K562 (cell line): ENCODE measurements at regions not wholly inside any gene's neighbourhood (a gene's known extent, or its start where the extent isn't known, plus 50 kb on each side); places are given as distances from the start of the nearest gene placed in this dataset.

ENCODE experiments used
- ATAC-seq: fragments of 200-7000 bp; cut with Tn5 transposase; 3 replicates; pipeline ENCODE4 v1.9.1; 2020; ENCODE audit warnings: moderate library complexity
- BruUV-seq: library from RNA; stranded (reverse); fragments of 400-500 nt; replicated peaks from 2 replicates; lab custom pipeline; 2021; lab: Mats Ljungman, UMichigan
- CTCF ChIA-PET: fragments of 300-600 bp; formaldehyde crosslinking; extraction: SDS; loops from one replicate; lab custom pipeline; 2021; ENCODE audit warnings: low intra/inter-chr PET ratio; lab: Yijun Ruan, JAX
- POLR2A ChIA-PET: fragments of 300-600, 350-650 bp; sonication (Branson Sonifier 250); formaldehyde crosslinking; extraction: SDS; loops from one replicate; lab custom pipeline; 2021; ENCODE audit warnings: antibody characterized with exemption, inconsistent platforms; lab: Yijun Ruan, JAX
- DNase-seq, 4 experiments: peaks; one replicate each; pipeline versions ENCODE4 v3.0.0 to v3.0.0-alpha.2; 2011 to 2018; ENCODE audit warnings: low spot score in 3 of 4, mixed read lengths in 3 of 4; ENCODE audit errors: extremely low read depth in 1 of 4
- FAIRE-seq: peaks from 2 replicates; lab custom pipeline; 2011; peaks lifted over from hg19 to GRCh38; lab: Jason Lieb, UNC
- H2AFZ ChIP-seq: 2 replicates; pipeline ENCODE4 v1.6.0; 2011; ENCODE audit warnings: low read depth, low read length, control low read depth, inconsistent platforms
- H3K27ac ChIP-seq: fragments of 200-600 bp; 3 replicates; pipeline ENCODE4 v1.8.0; 2011; ENCODE audit warnings: low read depth, mild to moderate bottlenecking, control low read depth, inconsistent platforms, low read length, moderate library complexity, mixed read lengths; ENCODE audit errors: extremely low read depth
- H3K27me3 ChIP-seq, 2 experiments: fragments of 300-600 bp in 1 of 2; 2 replicates in 1 of 2; 3 replicates in 1 of 2; pipeline versions ENCODE4 v1.6.0 to v1.8.0; 2011; ENCODE audit warnings: inconsistent platforms in 2 of 2, low read length in 2 of 2, mild to moderate bottlenecking in 1 of 2, mixed read lengths in 1 of 2, moderate library complexity in 1 of 2; ENCODE audit not compliant: control insufficient read depth in 2 of 2, insufficient read depth in 2 of 2
- H3K36me3 ChIP-seq: fragments of 300-600 bp; 3 replicates; pipeline ENCODE4 v1.8.0; 2011; ENCODE audit warnings: mild to moderate bottlenecking, low read length, inconsistent platforms; ENCODE audit not compliant: control insufficient read depth, insufficient read depth
- H3K4me1 ChIP-seq, 2 experiments: fragments of 200-600 bp in 1 of 2; replicated peaks in 1 of 2; 2 replicates in 1 of 2; 3 replicates in 1 of 2; pipeline versions ENCODE4 v1.5.1 to v1.8.0; 2011; ENCODE audit warnings: inconsistent platforms in 2 of 2, low read length in 2 of 2, mild to moderate bottlenecking in 1 of 2, mixed read lengths in 1 of 2, moderate library complexity in 1 of 2; ENCODE audit not compliant: control insufficient read depth in 2 of 2, insufficient read depth in 2 of 2
- H3K4me2 ChIP-seq: 2 replicates; pipeline ENCODE4 v1.6.1; 2011; ENCODE audit warnings: low read length, control low read depth, inconsistent platforms, mixed read lengths; ENCODE audit not compliant: insufficient read depth
- H3K4me3 ChIP-seq: fragments of 200-600 bp; sonication (generic), shearing (Covaris generic); 2 replicates; pipeline ENCODE4 v1.5.1; 2016; ENCODE audit warnings: control low read depth, inconsistent platforms
- H3K79me2 ChIP-seq: fragments of 200-600 bp; 3 replicates; pipeline ENCODE4 v1.8.0; 2011; ENCODE audit warnings: low read length, inconsistent platforms; ENCODE audit not compliant: control insufficient read depth, insufficient read depth
- H3K9ac ChIP-seq, 2 experiments: 2 replicates each; pipeline versions ENCODE4 v1.6.0 to v1.6.1; 2011; ENCODE audit warnings: low read depth in 2 of 2, low read length in 2 of 2, control low read depth in 1 of 2, inconsistent platforms in 1 of 2, mild to moderate bottlenecking in 1 of 2, mixed read lengths in 1 of 2; ENCODE audit not compliant: insufficient read depth in 1 of 2
- H3K9me1 ChIP-seq: one replicate; pipeline ENCODE4 v1.6.0; 2011; ENCODE audit warnings: inconsistent platforms, mild to moderate bottlenecking, low read length, moderate library complexity; ENCODE audit not compliant: control insufficient read depth, insufficient read depth
- H3K9me3 ChIP-seq: replicated peaks from 2 replicates; pipeline ENCODE4 v1.5.1; 2011; ENCODE audit warnings: low read depth, low read length, inconsistent platforms; ENCODE audit not compliant: control insufficient read depth, insufficient read depth
- H4K20me1 ChIP-seq: replicated peaks from 2 replicates; pipeline ENCODE4 v1.6.1; 2011; ENCODE audit warnings: low read length, inconsistent platforms, mixed read lengths; ENCODE audit not compliant: control insufficient read depth, insufficient read depth
- CHD4 ChIP-seq: fragments of 200-600 bp; sonication (generic); IDR thresholded peaks from 3 replicates; pipeline ENCODE4 v1.6.1; 2012; ENCODE audit warnings: low read depth, mild to moderate bottlenecking, mixed read lengths, low read length, inconsistent platforms; ENCODE audit not compliant: insufficient read depth, insufficient replicate concordance, poor library complexity, severe bottlenecking
- JUND ChIP-seq, 2 experiments: IDR thresholded peaks; 2 replicates in 1 of 2; 3 replicates in 1 of 2; pipeline ENCODE4 v1.6.1; 2011; ENCODE audit warnings: borderline replicate concordance in 2 of 2, low read depth in 2 of 2, low read length in 2 of 2, improper control_type of control experiment in 1 of 2, missing biosample characterization in 1 of 2, missing genetic modification characterization in 1 of 2, missing genetic modification reagents in 1 of 2
- RAD51 ChIP-seq: fragments of 450-650 bp; IDR thresholded peaks from 2 replicates; pipeline ENCODE4 v1.7.1; 2016; ENCODE audit warnings: low read depth, mild to moderate bottlenecking, borderline replicate concordance
- SRF ChIP-seq, 2 experiments: fragments of 250-450, 450-650 bp in 1 of 2; sonication (Bioruptor Pico) in 1 of 2; sonication (generic) in 1 of 2; formaldehyde crosslinking; IDR thresholded peaks; 2 replicates each; pipeline versions ENCODE4 v1.5.0 to v1.5.1; 2020 to 2022; ENCODE audit warnings: mild to moderate bottlenecking in 1 of 2, missing genetic modification reagents in 1 of 2
- WGBS: fragments of 100-300 bp; shearing (Covaris generic); methylation state at CpG from one replicate; pipeline ENCODE4 v1.1.6; 2016; ENCODE audit warnings: low coverage, mixed read lengths; ENCODE audit not compliant: insufficient coverage; ENCODE audit errors: missing lambda C conversion rate; 5-methylcytosine and 5-hydroxymethylcytosine counted together
- in situ Hi-C: fragments of 300-500 bp; cut with MboI; formaldehyde crosslinking; loops from 4 replicates; pipeline ENCODE4 v1.15.0; 2018; ENCODE audit warnings: inconsistent platforms, mixed read lengths
- intact Hi-C: fragments of 100-400 bp; cut with micrococcal nuclease; formaldehyde crosslinking; loops from 2 replicates; pipeline ENCODE4 v1.14.2; 2022

DNA sequence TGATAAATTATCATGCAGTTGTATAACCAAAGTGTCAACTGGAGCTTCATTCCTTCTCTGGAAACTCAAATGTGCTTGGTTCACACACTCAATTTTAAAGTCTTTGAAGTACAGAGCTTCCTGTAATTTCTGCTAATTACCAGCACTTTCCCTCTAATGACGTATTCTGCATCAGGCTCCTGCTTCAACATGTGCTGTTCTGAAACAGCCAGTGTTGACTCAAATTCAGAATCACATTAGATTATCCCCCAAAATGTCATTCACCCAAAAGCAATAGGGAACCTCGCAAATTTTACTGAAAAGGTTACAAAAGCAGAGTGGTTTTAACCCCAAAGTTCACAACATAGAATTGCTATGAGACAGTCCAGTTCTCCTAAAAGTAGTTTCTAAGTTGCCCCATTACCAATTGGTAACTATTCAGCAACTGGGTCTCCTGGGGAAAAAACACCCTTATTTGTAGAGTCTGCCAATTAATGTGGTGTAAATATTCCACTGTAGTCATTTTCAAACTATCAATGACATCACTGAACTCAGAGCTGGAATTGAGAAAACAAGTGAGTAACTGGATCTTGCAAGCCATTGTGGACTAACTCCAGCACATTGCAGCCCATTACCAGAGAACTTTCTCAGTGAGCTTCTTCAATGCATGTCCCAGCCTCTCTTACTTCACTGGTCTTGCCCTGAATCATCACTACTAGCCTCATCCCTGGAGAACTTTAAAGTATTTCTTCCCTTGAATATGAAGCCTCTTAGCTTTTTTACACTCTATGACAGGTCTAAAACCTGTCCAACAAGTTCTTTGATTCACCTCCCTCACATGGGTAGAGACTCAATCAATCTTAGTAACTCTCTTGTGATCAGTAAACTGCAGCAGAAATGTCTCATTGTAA, 955.4 kb downstream of the EFNB2 start:
- H2AFZ ChIP-seq: no peak overlapping the region
- no peaks in the 10 kb centered on the region for H3K9me1 ChIP-seq
- H3K27me3 ChIP-seq: no peaks in the 10 kb centered on the region
- no peak overlapping the region for H3K4me2 ChIP-seq
- no TSS peak for BruUV-seq
- in situ Hi-C loops: no loop called here
- ChIA-PET CTCF (no interaction called here), POLR2A (no interaction called here)
- H3K9me3 ChIP-seq: no peaks in the 10 kb centered on the region; the same call in 1 of the 2 replicates
- no peaks in the 10 kb centered on the region for H3K4me1 ChIP-seq
- ATAC-seq: no peak
- DNase-seq: no peak
- H3K36me3 ChIP-seq: no peaks in the 10 kb centered on the region
- WGBS: 0% methylated on average over 2 of the region's 2 CpGs
- H3K27ac ChIP-seq: no peak overlapping the region
- H4K20me1 ChIP-seq: no peaks in the 10 kb centered on the region
- TF ChIP-seq SRF (CRISPR knock-in tag; IDR thresholded peaks at IDR 0.05) (no peak), CHD4 (no peak), JUND (IDR thresholded peaks at IDR 0.05; ENCODE audit: borderline replicate concordance, low read depth, low read length) (no peak), JUND (tag; IDR thresholded peaks at IDR 0.05; ENCODE audit: borderline replicate concordance, low read depth, low read length) (no peak), RAD51 (no peak)
- intact Hi-C loops: no loop called here
- H3K4me3 ChIP-seq: no peak overlapping the region
- H3K9ac ChIP-seq: no peak overlapping the region
- FAIRE-seq: no peak
- no peaks in the 10 kb centered on the region for H3K79me2 ChIP-seq
